ENCODE measurements at regions not wholly inside any gene's neighbourhood (a gene's known extent, or its start where the extent isn't known, plus 50 kb on each side); places are given as distances from the start of the nearest gene placed in this dataset.

GRCh38 chr4:165757451-165757850 lies 115.6 kb upstream of the TLL1 start:
- intact Hi-C loops (cut with micrococcal nuclease): no loop called here
- peaks cover 0 to 7% (median 0%) of the 10 kb centered on the region in 11 donors for H3K9me3 Mint-ChIP-seq
- CTCF ChIA-PET: no interaction called here

GRCh38 chr4:165758086-165758485 lies 115.0 kb upstream of the TLL1 start:
- no peak for ATAC-seq
- H3K27ac Mint-ChIP-seq: no peak overlapping the region

More at GRCh38 chr4:165757451-165757850, 115.6 kb upstream of the TLL1 start:
- Mint-ChIP-seq H3K4me1 (no peaks in the 10 kb centered on the region), H3K27me3 (no peaks in the 10 kb centered on the region), H3K27ac (no peak overlapping the region), H3K4me3 (no peak overlapping the region), H3K36me3 (no peaks in the 10 kb centered on the region)
- H3K4me1 ChIP-seq (ENCODE audit: control insufficient read depth in 2 of 2, insufficient read depth in 2 of 2, low read length in 2 of 2): no peaks in the 10 kb centered on the region
- no peak overlapping the region for H3K4me3 ChIP-seq (ENCODE audit: low read length)
- H3K9me3 ChIP-seq (ENCODE audit: control insufficient read depth in 2 of 3, low read length in 3 of 3): no peaks in the 10 kb centered on the region
- ATAC-seq (no peak), DNase-seq (no peak)
- no peaks in the 10 kb centered on the region for H3K27me3 ChIP-seq (ENCODE audit: control insufficient read depth in 2 of 2, insufficient read depth in 2 of 2, low read length in 2 of 2)
- no peak overlapping the region for H3K27ac ChIP-seq (ENCODE audit: low read depth, low read length)
- no peaks in the 10 kb centered on the region for H3K36me3 ChIP-seq (ENCODE audit: control insufficient read depth in 2 of 3, insufficient read depth in 3 of 3, low read length in 3 of 3)
- POLR2A ChIA-PET: no interaction called here

GRCh38 chr4:165760182-165760581 lies 112.9 kb upstream of the TLL1 start:
- Histone ChIP-seq H3K4me3 (ENCODE audit: low read length) (no peak overlapping the region), H3K9me3 (ENCODE audit: control insufficient read depth in 2 of 3, low read length in 3 of 3) (no peaks in the 10 kb centered on the region), H3K27ac (ENCODE audit: low read depth, low read length) (no peak overlapping the region), H3K4me1 (ENCODE audit: control insufficient read depth in 2 of 2, insufficient read depth in 2 of 2, low read length in 2 of 2) (no peaks in the 10 kb centered on the region), H3K36me3 (ENCODE audit: control insufficient read depth in 2 of 3, insufficient read depth in 3 of 3, low read length in 3 of 3) (no peaks in the 10 kb centered on the region), H3K27me3 (ENCODE audit: control insufficient read depth in 2 of 2, insufficient read depth in 2 of 2, low read length in 2 of 2) (no peaks in the 10 kb centered on the region)
- no peaks in the 10 kb centered on the region for H3K27me3 Mint-ChIP-seq
- peaks cover 0 to 2% (median 0%) of the 10 kb centered on the region in 11 donors for H3K9me3 Mint-ChIP-seq
- ChIA-PET CTCF (no interaction called here), POLR2A (no interaction called here)
- ATAC-seq: no peak
- no peaks in the 10 kb centered on the region for H3K36me3 Mint-ChIP-seq
- no peaks in the 10 kb centered on the region for H3K4me1 Mint-ChIP-seq
- no peak for DNase-seq
- intact Hi-C loops (cut with micrococcal nuclease): no loop called here
- H3K4me3 Mint-ChIP-seq: no peak overlapping the region
- H3K27ac Mint-ChIP-seq: no peak overlapping the region

More at GRCh38 chr4:165758086-165758485, 115.0 kb upstream of the TLL1 start:
- DNase-seq: no peak
- Mint-ChIP-seq H3K4me3 (no peak overlapping the region), H3K9me3 (peaks cover 0 to 5% (median 0%) of the 10 kb centered on the region in 11 donors), H3K27me3 (no peaks in the 10 kb centered on the region), H3K36me3 (no peaks in the 10 kb centered on the region), H3K4me1 (no peaks in the 10 kb centered on the region)
- Histone ChIP-seq H3K27me3 (ENCODE audit: control insufficient read depth in 2 of 2, insufficient read depth in 2 of 2, low read length in 2 of 2) (no peaks in the 10 kb centered on the region), H3K36me3 (ENCODE audit: control insufficient read depth in 2 of 3, insufficient read depth in 3 of 3, low read length in 3 of 3) (no peaks in the 10 kb centered on the region), H3K4me1 (ENCODE audit: control insufficient read depth in 2 of 2, insufficient read depth in 2 of 2, low read length in 2 of 2) (no peaks in the 10 kb centered on the region), H3K9me3 (ENCODE audit: control insufficient read depth in 2 of 3, low read length in 3 of 3) (no peaks in the 10 kb centered on the region), H3K27ac (ENCODE audit: low read depth, low read length) (no peak overlapping the region), H3K4me3 (ENCODE audit: low read length) (no peak overlapping the region)
- intact Hi-C loops (cut with micrococcal nuclease): no loop called here
- ChIA-PET POLR2A (no interaction called here), CTCF (no interaction called here)

- Histone ChIP-seq H3K27me3 (ENCODE audit: control insufficient read depth in 2 of 2, insufficient read depth in 2 of 2, low read length in 2 of 2) (no peaks in the 10 kb centered on the region), H3K4me3 (ENCODE audit: low read length) (no peak overlapping the region), H3K9me3 (ENCODE audit: control insufficient read depth in 2 of 3, low read length in 3 of 3) (no peaks in the 10 kb centered on the region), H3K36me3 (ENCODE audit: control insufficient read depth in 2 of 3, insufficient read depth in 3 of 3, low read length in 3 of 3) (no peaks in the 10 kb centered on the region), H3K4me1 (ENCODE audit: control insufficient read depth in 2 of 2, insufficient read depth in 2 of 2, low read length in 2 of 2) (no peaks in the 10 kb centered on the region), H3K27ac (ENCODE audit: low read depth, low read length) (no peak overlapping the region)
- H3K9me3 Mint-ChIP-seq: peaks cover 0 to 6% (median 0%) of the 10 kb centered on the region in 11 donors
- ChIA-PET CTCF (no interaction called here), POLR2A (no interaction called here)
- ATAC-seq (no peak), DNase-seq (no peak)
- H3K4me3 Mint-ChIP-seq: no peak overlapping the region
- no peaks in the 10 kb centered on the region for H3K27me3 Mint-ChIP-seq
- H3K4me1 Mint-ChIP-seq: no peaks in the 10 kb centered on the region
- intact Hi-C loops (cut with micrococcal nuclease): no loop called here
- no peaks in the 10 kb centered on the region for H3K36me3 Mint-ChIP-seq
- H3K27ac Mint-ChIP-seq: no peak overlapping the region
Observed at GRCh38 chr4:165761963-165762362, 111.1 kb upstream of the TLL1 start.

- no peaks in the 10 kb centered on the region for H3K4me1 Mint-ChIP-seq
- Histone ChIP-seq H3K9me3 (ENCODE audit: control insufficient read depth in 2 of 3, low read length in 3 of 3) (no peaks in the 10 kb centered on the region), H3K36me3 (ENCODE audit: control insufficient read depth in 2 of 3, insufficient read depth in 3 of 3, low read length in 3 of 3) (no peaks in the 10 kb centered on the region), H3K4me3 (ENCODE audit: low read length) (no peak overlapping the region), H3K27me3 (ENCODE audit: control insufficient read depth in 2 of 2, insufficient read depth in 2 of 2, low read length in 2 of 2) (no peaks in the 10 kb centered on the region), H3K27ac (ENCODE audit: low read depth, low read length) (no peak overlapping the region), H3K4me1 (ENCODE audit: control insufficient read depth in 2 of 2, insufficient read depth in 2 of 2, low read length in 2 of 2) (no peaks in the 10 kb centered on the region)
- no peak overlapping the region for H3K27ac Mint-ChIP-seq
- intact Hi-C loops (cut with micrococcal nuclease): no loop called here
- DNase-seq (no peak), ATAC-seq (no peak)
- H3K9me3 Mint-ChIP-seq: peaks cover 0 to 6% (median 0%) of the 10 kb centered on the region in 11 donors
- no peak overlapping the region for H3K4me3 Mint-ChIP-seq
- ChIA-PET POLR2A (no interaction called here), CTCF (no interaction called here)
- no peaks in the 10 kb centered on the region for H3K27me3 Mint-ChIP-seq
- H3K36me3 Mint-ChIP-seq: no peaks in the 10 kb centered on the region
Observed at GRCh38 chr4:165763640-165764039, 109.4 kb upstream of the TLL1 start.

- no peaks in the 10 kb centered on the region for H3K9me3 ChIP-seq (ENCODE audit: control insufficient read depth in 2 of 3, low read length in 3 of 3)
- no peaks in the 10 kb centered on the region for H3K27me3 Mint-ChIP-seq
- H3K27me3 ChIP-seq (ENCODE audit: control insufficient read depth in 2 of 2, insufficient read depth in 2 of 2, low read length in 2 of 2): no peaks in the 10 kb centered on the region
- H3K36me3 ChIP-seq (ENCODE audit: control insufficient read depth in 2 of 3, insufficient read depth in 3 of 3, low read length in 3 of 3): no peaks in the 10 kb centered on the region
- ATAC-seq: no peak
- intact Hi-C loops (cut with micrococcal nuclease): no loop called here
- no peaks in the 10 kb centered on the region for H3K4me1 ChIP-seq (ENCODE audit: control insufficient read depth in 2 of 2, insufficient read depth in 2 of 2, low read length in 2 of 2)
- no peak for DNase-seq
- H3K9me3 Mint-ChIP-seq: peaks cover 0 to 6% (median 0%) of the 10 kb centered on the region in 11 donors
- no peaks in the 10 kb centered on the region for H3K36me3 Mint-ChIP-seq
- no peaks in the 10 kb centered on the region for H3K4me1 Mint-ChIP-seq
- CTCF ChIA-PET: no interaction called here
- no peak overlapping the region for H3K27ac Mint-ChIP-seq
- H3K27ac ChIP-seq (ENCODE audit: low read depth, low read length): no peak overlapping the region
- no peak overlapping the region for H3K4me3 ChIP-seq (ENCODE audit: low read length)
- no peak overlapping the region for H3K4me3 Mint-ChIP-seq
- POLR2A ChIA-PET: no interaction called here
Observed at GRCh38 chr4:165765053-165765452, 108.0 kb upstream of the TLL1 start.

GRCh38 chr4:165766018-165766417 lies 107.0 kb upstream of the TLL1 start:
- Histone ChIP-seq H3K9me3 (ENCODE audit: control insufficient read depth in 2 of 3, low read length in 3 of 3) (no peaks in the 10 kb centered on the region), H3K36me3 (ENCODE audit: control insufficient read depth in 2 of 3, insufficient read depth in 3 of 3, low read length in 3 of 3) (no peaks in the 10 kb centered on the region), H3K4me3 (ENCODE audit: low read length) (no peak overlapping the region), H3K4me1 (ENCODE audit: control insufficient read depth in 2 of 2, insufficient read depth in 2 of 2, low read length in 2 of 2) (no peaks in the 10 kb centered on the region), H3K27me3 (ENCODE audit: control insufficient read depth in 2 of 2, insufficient read depth in 2 of 2, low read length in 2 of 2) (no peaks in the 10 kb centered on the region), H3K27ac (ENCODE audit: low read depth, low read length) (no peak overlapping the region)
- Mint-ChIP-seq H3K4me3 (no peak overlapping the region), H3K36me3 (no peaks in the 10 kb centered on the region), H3K4me1 (no peaks in the 10 kb centered on the region), H3K9me3 (peaks cover 0 to 6% (median 0%) of the 10 kb centered on the region in 11 donors), H3K27me3 (no peaks in the 10 kb centered on the region), H3K27ac (no peak overlapping the region)
- ATAC-seq: no peak
- intact Hi-C loops (cut with micrococcal nuclease): no loop called here
- ChIA-PET POLR2A (no interaction called here), CTCF (no interaction called here)
- no peak for DNase-seq
